OCI-LY1 (cell line): ENCODE measurements at regions not wholly inside any gene's neighbourhood (a gene's known extent, or its start where the extent isn't known, plus 50 kb on each side); places are given as distances from the start of the nearest gene placed in this dataset.

Experiments used
- H2AFZ ChIP-seq: fragments of 200-600 bp; sonication (generic), shearing (Covaris generic); 2 replicates; pipeline ENCODE4 v1.6.0; 2014; ENCODE audit warnings: antibody characterized with exemption, mild to moderate bottlenecking, low read length
- H3F3A ChIP-seq: fragments of 200-600 bp; sonication (generic), shearing (Covaris generic); 2 replicates; pipeline ENCODE4 v1.6.0; 2014; ENCODE audit warnings: mild to moderate bottlenecking, antibody characterized with exemption, low read length, moderate library complexity; ENCODE audit not compliant: insufficient read depth
- H3K27ac ChIP-seq: fragments of 200-600 bp; sonication (generic); 2 replicates; pipeline ENCODE4 v1.5.1; 2014; ENCODE audit warnings: low read length, mixed run types, mild to moderate bottlenecking, low read depth; ENCODE audit not compliant: poor library complexity, severe bottlenecking
- H3K27me3 ChIP-seq: fragments of 200-600 bp; sonication (generic); 2 replicates; pipeline ENCODE4 v1.6.0; 2014; ENCODE audit warnings: antibody characterized with exemption, mild to moderate bottlenecking, low read length, moderate library complexity; ENCODE audit not compliant: insufficient read depth
- H3K36me3 ChIP-seq: fragments of 200-600 bp; sonication (generic); 2 replicates; pipeline ENCODE4 v1.6.1; 2014; ENCODE audit warnings: mild to moderate bottlenecking, antibody characterized with exemption, low read length, moderate library complexity, mixed read lengths; ENCODE audit not compliant: insufficient read depth
- H3K4me1 ChIP-seq: fragments of 200-600 bp; sonication (generic); 2 replicates; pipeline ENCODE4 v1.5.1; 2014; ENCODE audit warnings: mild to moderate bottlenecking, low read length, moderate library complexity; ENCODE audit not compliant: insufficient read depth, severe bottlenecking
- H3K4me2 ChIP-seq: fragments of 200-600 bp; sonication (generic), shearing (Covaris generic); 2 replicates; pipeline ENCODE4 v1.6.1; 2014; ENCODE audit warnings: low read length
- H3K4me3 ChIP-seq: fragments of 200-600 bp; sonication (generic); 2 replicates; pipeline ENCODE4 v1.5.1; 2014; ENCODE audit warnings: low read length, low read depth, mild to moderate bottlenecking, mixed read lengths; ENCODE audit not compliant: poor library complexity, severe bottlenecking
- H3K79me2 ChIP-seq: fragments of 200-600 bp; shearing (Covaris generic); 2 replicates; pipeline ENCODE4 v1.6.1; 2016; ENCODE audit warnings: mixed run types, low read length, mixed read lengths; ENCODE audit not compliant: insufficient read depth
- H3K9ac ChIP-seq: fragments of 200-600 bp; sonication (generic), shearing (Covaris generic); 2 replicates; pipeline ENCODE4 v1.6.1; 2014; ENCODE audit warnings: mild to moderate bottlenecking, low read length, mixed read lengths
- H3K9me2 ChIP-seq: fragments of 200-600 bp; sonication (generic), shearing (Covaris generic); 2 replicates; pipeline ENCODE4 v1.6.1; 2014; ENCODE audit warnings: low read depth, mild to moderate bottlenecking, low read length, mixed read lengths
- H3K9me3 ChIP-seq: fragments of 200-600 bp; shearing (Covaris generic); 2 replicates; pipeline ENCODE4 v1.6.1; 2014; ENCODE audit warnings: low read length, mixed read lengths
- H4K20me1 ChIP-seq: fragments of 200-600 bp; sonication (generic), shearing (Covaris generic); 2 replicates; pipeline ENCODE4 v1.6.0; 2016; ENCODE audit warnings: mild to moderate bottlenecking, low read length; ENCODE audit not compliant: insufficient read depth
- CTCF ChIP-seq: fragments of 200-600 bp; sonication (generic), shearing (Covaris generic); IDR thresholded peaks from 2 replicates; pipeline ENCODE4 v1.5.1; 2017; ENCODE audit warnings: mild to moderate bottlenecking, antibody characterized with exemption, low read length, moderate library complexity, mixed read lengths
- EZH2 ChIP-seq: fragments of 200-600 bp; sonication (generic), shearing (Covaris generic); IDR thresholded peaks from 2 replicates; pipeline ENCODE4 v1.8.0; 2017; ENCODE audit warnings: borderline replicate concordance, mixed run types, mild to moderate bottlenecking, antibody characterized with exemption, low read length, moderate library complexity, mixed read lengths

DNA sequence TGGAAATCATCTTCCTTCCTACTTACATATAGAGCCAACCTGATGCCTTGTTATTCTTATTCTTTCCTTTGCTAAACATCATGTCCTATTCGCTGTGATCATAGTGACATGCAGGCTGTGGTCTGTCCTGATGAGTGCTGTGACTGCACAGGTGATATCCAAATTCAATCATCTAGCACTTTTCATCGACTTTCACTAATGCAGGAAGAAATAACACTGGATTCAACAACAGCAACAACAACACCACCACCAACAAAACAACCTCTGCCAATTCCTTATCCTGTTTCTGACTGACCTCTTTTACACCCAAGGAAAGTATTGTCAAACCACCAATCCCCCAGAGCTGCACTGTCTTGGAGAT, 203.2 kb upstream of the PHYHIPL start:
- Histone ChIP-seq H3K4me3 (no peak overlapping the region), H4K20me1 (no peaks in the 10 kb centered on the region), H3K4me1 (no peaks in the 10 kb centered on the region), H2AFZ (no peak overlapping the region), H3K79me2 (no peaks in the 10 kb centered on the region), H3K9me2 (no peaks in the 10 kb centered on the region), H3K36me3 (no peaks in the 10 kb centered on the region), H3K9ac (no peak overlapping the region), H3F3A (no peaks in the 10 kb centered on the region), H3K9me3 (no peaks in the 10 kb centered on the region), H3K27ac (no peak overlapping the region), H3K4me2 (no peak overlapping the region), H3K27me3 (no peaks in the 10 kb centered on the region)
- TF ChIP-seq CTCF: no peak
- no peak for TF ChIP-seq EZH2

- Histone ChIP-seq H3K4me3 (no peak overlapping the region), H3K9me3 (no peaks in the 10 kb centered on the region), H3K9ac (no peak overlapping the region), H3K4me2 (no peak overlapping the region), H4K20me1 (no peaks in the 10 kb centered on the region), H3K27ac (no peak overlapping the region), H3F3A (no peaks in the 10 kb centered on the region), H2AFZ (no peak overlapping the region), H3K36me3 (no peaks in the 10 kb centered on the region), H3K9me2 (no peaks in the 10 kb centered on the region), H3K79me2 (no peaks in the 10 kb centered on the region), H3K27me3 (no peaks in the 10 kb centered on the region), H3K4me1 (no peaks in the 10 kb centered on the region)
- no peak for TF ChIP-seq CTCF
- no peak for TF ChIP-seq EZH2
Measured at GRCh38 chr10:58976254-58976653, 200.2 kb upstream of the PHYHIPL start.

DNA sequence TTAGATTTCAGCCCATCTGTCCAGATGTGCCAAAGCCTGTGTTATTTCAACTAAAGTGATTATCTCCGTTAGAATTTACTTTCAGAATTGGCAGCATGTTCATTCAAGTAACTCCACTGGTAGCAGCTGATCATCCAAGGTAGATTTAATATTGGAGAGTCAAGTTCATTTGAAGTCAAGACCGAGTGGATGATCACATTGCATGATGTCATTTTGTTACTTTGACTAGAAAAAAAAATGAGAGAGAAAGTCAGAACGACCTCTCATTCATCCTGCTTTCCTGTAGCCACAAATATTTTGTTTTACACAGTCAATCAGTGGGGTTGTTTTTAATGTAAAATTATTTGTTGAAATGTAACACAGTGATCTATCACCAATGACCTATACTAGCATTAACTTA, 196.7 kb upstream of the PHYHIPL start:
- H3K36me3 ChIP-seq: no peaks in the 10 kb centered on the region
- H3K4me3 ChIP-seq: no peak overlapping the region
- no peak overlapping the region for H2AFZ ChIP-seq
- H3F3A ChIP-seq: no peaks in the 10 kb centered on the region
- H3K79me2 ChIP-seq: no peaks in the 10 kb centered on the region
- TF ChIP-seq EZH2 (no peak), CTCF (no peak)
- H3K9me3 ChIP-seq: no peaks in the 10 kb centered on the region
- no peak overlapping the region for H3K4me2 ChIP-seq
- no peaks in the 10 kb centered on the region for H4K20me1 ChIP-seq
- no peak overlapping the region for H3K27ac ChIP-seq
- H3K27me3 ChIP-seq: no peaks in the 10 kb centered on the region
- no peak overlapping the region for H3K9ac ChIP-seq
- no peaks in the 10 kb centered on the region for H3K4me1 ChIP-seq
- H3K9me2 ChIP-seq: no peaks in the 10 kb centered on the region
